ENCODE measurements at regions not wholly inside any gene's neighbourhood (a gene's known extent, or its start where the extent isn't known, plus 50 kb on each side); places are given as distances from the start of the nearest gene placed in this dataset.

DNA sequence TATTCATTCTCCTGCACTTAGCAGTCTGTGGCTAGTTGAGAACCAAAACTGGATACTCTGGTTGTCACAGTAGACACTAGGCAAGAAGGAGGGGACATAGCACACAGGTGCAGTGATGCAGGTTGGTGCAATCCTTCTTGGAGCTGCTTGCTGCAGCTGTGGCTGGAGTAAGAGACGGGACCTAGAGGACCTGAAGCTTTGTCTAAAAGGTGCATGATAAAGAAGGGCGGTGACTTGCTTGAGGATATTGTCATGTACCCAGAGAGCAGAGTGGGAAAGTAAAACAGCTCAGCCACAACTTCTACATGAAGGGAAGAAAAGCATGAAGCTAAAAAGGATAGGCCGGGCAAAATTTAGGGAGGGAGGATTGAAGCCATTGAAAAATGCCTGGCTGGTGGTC is 304.1 kb upstream of the KIRREL3 start:
- no peaks in the 10 kb centered on the region for H3K27me3 ChIP-seq (ENCODE audit: control insufficient read depth, insufficient read depth, low read length)

DNA sequence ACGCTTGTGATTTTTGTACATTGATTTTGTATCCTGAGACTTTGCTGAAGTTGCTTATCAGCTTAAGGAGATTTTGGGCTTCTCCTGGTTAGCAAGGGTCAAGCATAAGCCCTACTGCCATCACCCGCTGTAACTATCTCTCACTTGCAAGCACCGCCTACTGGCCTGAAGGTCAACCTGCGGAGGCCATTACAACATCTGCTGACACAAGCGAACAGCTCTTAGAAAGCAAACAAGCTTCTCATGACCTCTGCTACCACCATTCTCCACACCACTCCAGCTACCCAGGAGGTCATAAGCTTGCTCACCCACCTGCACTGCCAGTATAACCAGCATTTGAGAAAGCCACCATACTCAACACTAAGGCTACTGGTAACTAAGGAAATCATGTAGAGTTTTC is 288.4 kb upstream of the KIRREL3 start:
- no peaks in the 10 kb centered on the region for H3K9me3 ChIP-seq (ENCODE audit: control insufficient read depth, low read length)
- no peaks in the 10 kb centered on the region for H3K36me3 ChIP-seq (ENCODE audit: control insufficient read depth, insufficient read depth, low read length)
- no peak overlapping the region for H3K4me3 ChIP-seq (ENCODE audit: low read length)
- H3K27me3 ChIP-seq (ENCODE audit: control insufficient read depth, insufficient read depth, low read length), result no peaks in the 10 kb centered on the region
- H3K4me1 ChIP-seq (ENCODE audit: control insufficient read depth, insufficient read depth, low read length), result no peaks in the 10 kb centered on the region
- no peak overlapping the region for H3K9ac ChIP-seq (ENCODE audit: low read length)

More for the DNA sequence above, 304.1 kb upstream of the KIRREL3 start:
- Histone ChIP-seq H3K9ac (ENCODE audit: low read length) (no peak overlapping the region), H3K4me3 (ENCODE audit: low read length) (no peak overlapping the region), H3K4me1 (ENCODE audit: control insufficient read depth, insufficient read depth, low read length) (no peaks in the 10 kb centered on the region), H3K36me3 (ENCODE audit: control insufficient read depth, insufficient read depth, low read length) (no peaks in the 10 kb centered on the region), H3K9me3 (ENCODE audit: control insufficient read depth, low read length) (no peaks in the 10 kb centered on the region)

DNA sequence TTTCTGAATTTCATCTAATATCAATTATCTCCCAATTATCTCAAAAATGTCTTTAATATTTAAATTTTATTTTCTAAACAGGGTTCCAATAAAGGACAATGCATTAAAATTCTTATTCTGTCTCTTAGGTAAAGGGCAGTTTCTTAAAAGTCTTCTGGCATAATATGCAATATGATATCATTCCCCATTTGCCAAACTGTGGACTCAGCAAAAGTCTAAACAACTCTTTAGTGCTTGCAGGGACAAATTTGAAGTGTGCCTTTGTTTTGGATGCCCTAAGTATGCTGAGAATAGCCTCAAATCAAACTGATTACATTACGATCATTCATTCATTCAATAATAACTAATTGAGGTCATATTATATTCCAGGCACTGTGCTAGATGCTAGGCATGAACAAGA is 281.0 kb upstream of the KIRREL3 start:
- no peak overlapping the region for H3K9ac ChIP-seq (ENCODE audit: low read length)
- H3K4me1 ChIP-seq (ENCODE audit: control insufficient read depth, insufficient read depth, low read length), result no peaks in the 10 kb centered on the region
- H3K27me3 ChIP-seq (ENCODE audit: control insufficient read depth, insufficient read depth, low read length), result no peaks in the 10 kb centered on the region
- no peak overlapping the region for H3K4me3 ChIP-seq (ENCODE audit: low read length)
- no peaks in the 10 kb centered on the region for H3K36me3 ChIP-seq (ENCODE audit: control insufficient read depth, insufficient read depth, low read length)
- no peaks in the 10 kb centered on the region for H3K9me3 ChIP-seq (ENCODE audit: control insufficient read depth, low read length)

DNA sequence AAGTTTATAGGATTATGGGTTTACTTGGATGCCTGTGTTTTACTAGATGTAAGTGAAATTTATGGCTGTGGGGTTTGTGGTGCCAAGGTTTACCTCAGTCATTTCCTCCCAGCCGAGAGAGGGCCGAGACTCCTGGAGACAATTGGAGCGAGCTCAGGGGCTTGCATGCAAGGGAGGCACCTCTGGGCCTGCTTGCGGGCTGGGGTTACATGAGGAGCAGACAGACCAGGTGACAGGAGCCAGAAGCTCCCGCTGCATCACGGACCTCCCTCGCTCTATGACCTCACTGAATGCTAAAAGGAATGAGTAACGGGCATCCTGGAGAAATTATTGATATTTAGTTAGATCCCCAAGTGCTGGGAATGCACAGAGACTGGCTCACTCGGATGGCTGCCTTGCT is 275.2 kb upstream of the KIRREL3 start:
- no peaks in the 10 kb centered on the region for H3K9me3 ChIP-seq (ENCODE audit: control insufficient read depth, low read length)
- H3K4me3 ChIP-seq (ENCODE audit: low read length), result no peak overlapping the region
- H3K9ac ChIP-seq (ENCODE audit: low read length), result no peak overlapping the region
- no peaks in the 10 kb centered on the region for H3K4me1 ChIP-seq (ENCODE audit: control insufficient read depth, insufficient read depth, low read length)
- H3K36me3 ChIP-seq (ENCODE audit: control insufficient read depth, insufficient read depth, low read length), result no peaks in the 10 kb centered on the region
- no peaks in the 10 kb centered on the region for H3K27me3 ChIP-seq (ENCODE audit: control insufficient read depth, insufficient read depth, low read length)

DNA sequence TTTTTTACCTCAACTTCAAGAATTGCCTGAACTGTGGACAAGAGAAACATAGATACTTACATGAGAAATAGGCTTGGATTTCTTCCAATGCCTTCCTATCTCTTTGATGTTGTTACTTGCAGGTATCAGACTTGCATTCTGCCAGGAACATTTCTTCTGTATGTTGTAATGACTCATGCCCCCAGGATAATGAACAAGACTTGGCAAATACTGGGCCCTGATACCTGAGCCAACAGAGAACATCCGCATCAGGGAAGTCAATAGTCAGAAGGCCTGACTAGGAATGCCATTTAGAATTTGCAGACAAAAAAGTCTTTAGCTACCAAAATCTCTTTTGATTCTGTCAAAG is 273.7 kb upstream of the KIRREL3 start:
- Histone ChIP-seq H3K9me3 (ENCODE audit: control insufficient read depth, low read length) (no peaks in the 10 kb centered on the region), H3K4me3 (ENCODE audit: low read length) (no peak overlapping the region), H3K4me1 (ENCODE audit: control insufficient read depth, insufficient read depth, low read length) (no peaks in the 10 kb centered on the region), H3K36me3 (ENCODE audit: control insufficient read depth, insufficient read depth, low read length) (no peaks in the 10 kb centered on the region), H3K27me3 (ENCODE audit: control insufficient read depth, insufficient read depth, low read length) (no peaks in the 10 kb centered on the region), H3K9ac (ENCODE audit: low read length) (no peak overlapping the region)

DNA sequence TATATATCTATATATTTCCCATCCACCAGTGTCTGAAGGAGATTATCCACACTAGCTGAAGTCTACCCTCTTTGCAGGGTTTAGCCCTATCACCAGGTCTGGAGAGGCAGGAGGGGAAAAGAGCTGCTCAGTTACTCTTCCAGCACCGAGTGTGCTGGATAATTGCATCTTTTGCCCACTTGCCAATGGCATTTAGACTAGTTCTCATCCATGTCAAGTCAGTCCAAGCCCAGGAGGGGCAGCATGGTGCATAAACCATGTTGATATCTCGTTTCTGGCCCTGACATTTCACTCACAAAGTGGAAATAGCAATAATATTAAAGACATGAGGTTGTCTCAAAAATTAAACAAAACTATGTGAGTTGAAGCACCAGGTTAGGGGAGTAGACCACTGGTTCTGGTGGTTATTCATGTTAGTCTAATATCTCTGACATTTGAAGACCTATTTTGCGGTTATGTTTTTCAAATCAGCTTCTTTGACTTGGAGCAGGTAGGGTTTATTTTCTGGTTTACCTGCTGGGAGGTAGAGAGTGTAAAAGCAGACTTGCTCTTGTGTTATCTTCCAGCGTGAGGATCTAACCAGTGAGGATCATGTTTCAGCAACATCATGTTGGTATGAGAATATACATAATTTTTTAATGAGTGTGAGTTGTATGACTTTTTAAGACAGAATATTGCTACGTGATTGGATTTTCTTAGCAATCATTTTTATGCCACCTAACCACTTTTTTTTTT is 273.2 kb upstream of the KIRREL3 start:
- Histone ChIP-seq H3K4me3 (ENCODE audit: low read length) (no peak overlapping the region), H3K36me3 (ENCODE audit: control insufficient read depth, insufficient read depth, low read length) (no peaks in the 10 kb centered on the region), H3K27me3 (ENCODE audit: control insufficient read depth, insufficient read depth, low read length) (no peaks in the 10 kb centered on the region)

DNA sequence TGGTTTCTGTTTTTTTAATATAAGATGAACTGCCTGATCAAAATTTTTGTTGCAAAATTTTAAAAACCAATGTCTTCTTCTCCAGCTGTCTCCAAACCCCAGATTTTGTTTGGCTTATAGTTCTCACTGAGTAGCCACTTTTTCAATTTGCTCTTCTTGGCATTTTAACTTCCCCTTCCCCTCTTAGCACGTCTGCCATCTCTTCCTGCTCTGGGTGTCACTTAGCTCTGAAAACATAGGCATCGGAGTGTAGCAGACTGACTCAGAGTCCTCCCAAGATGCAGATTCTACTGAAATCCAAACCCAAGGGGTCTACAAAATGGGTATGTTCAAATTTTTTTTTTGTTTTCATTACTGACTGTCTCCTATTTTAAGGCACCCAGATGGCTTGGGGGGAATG is 270.3 kb upstream of the KIRREL3 start:
- Histone ChIP-seq H3K4me1 (ENCODE audit: control insufficient read depth, insufficient read depth, low read length) (no peaks in the 10 kb centered on the region), H3K9me3 (ENCODE audit: control insufficient read depth, low read length) (no peaks in the 10 kb centered on the region), H3K36me3 (ENCODE audit: control insufficient read depth, insufficient read depth, low read length) (no peaks in the 10 kb centered on the region), H3K27me3 (ENCODE audit: control insufficient read depth, insufficient read depth, low read length) (no peaks in the 10 kb centered on the region), H3K9ac (ENCODE audit: low read length) (no peak overlapping the region), H3K4me3 (ENCODE audit: low read length) (no peak overlapping the region)

More for the DNA sequence above, 273.2 kb upstream of the KIRREL3 start:
- Histone ChIP-seq H3K9ac (ENCODE audit: low read length) (no peak overlapping the region), H3K4me1 (ENCODE audit: control insufficient read depth, insufficient read depth, low read length) (no peaks in the 10 kb centered on the region), H3K9me3 (ENCODE audit: control insufficient read depth, low read length) (no peaks in the 10 kb centered on the region)

DNA sequence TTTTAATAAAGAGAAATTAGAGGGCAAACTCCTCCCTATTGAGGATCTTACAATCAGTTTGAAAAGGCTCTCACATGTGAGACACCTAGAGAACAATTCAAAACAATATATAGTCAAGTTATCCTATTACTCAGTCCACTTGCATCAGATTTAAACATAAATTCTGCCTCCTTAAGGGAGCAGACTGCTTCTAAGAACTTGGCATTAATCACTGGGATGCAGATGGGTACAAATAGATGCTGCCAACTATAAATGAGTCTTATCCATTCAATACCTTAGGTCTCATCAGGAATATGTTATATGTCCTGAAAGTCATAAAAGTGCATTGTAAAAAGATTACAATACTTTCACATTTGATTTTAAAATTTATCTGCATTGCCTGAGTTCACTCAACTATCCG is 269.3 kb upstream of the KIRREL3 start:
- Histone ChIP-seq H3K4me3 (ENCODE audit: low read length) (no peak overlapping the region), H3K27me3 (ENCODE audit: control insufficient read depth, insufficient read depth, low read length) (no peaks in the 10 kb centered on the region), H3K36me3 (ENCODE audit: control insufficient read depth, insufficient read depth, low read length) (no peaks in the 10 kb centered on the region)

DNA sequence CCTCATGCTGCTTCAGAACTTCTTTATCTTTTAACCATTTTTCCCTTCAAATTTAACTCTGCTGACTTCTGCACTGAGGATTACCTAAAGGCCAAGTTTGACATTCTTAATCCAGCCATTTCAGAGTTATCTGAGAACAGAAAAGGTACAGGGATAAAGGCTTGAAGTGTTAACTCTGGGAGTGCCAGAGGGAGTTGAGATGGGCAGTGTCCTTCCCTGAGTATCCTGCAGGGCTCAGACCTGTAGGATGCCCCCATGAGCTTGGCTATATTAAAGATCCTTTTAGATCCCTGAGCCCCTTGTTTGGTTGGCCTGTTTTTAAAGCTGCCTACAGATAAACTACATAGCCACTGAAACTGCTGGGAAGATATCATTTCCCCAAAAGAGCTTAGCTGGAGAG is 268.4 kb upstream of the KIRREL3 start:
- H3K9ac ChIP-seq (ENCODE audit: low read length), result no peak overlapping the region
- H3K27me3 ChIP-seq (ENCODE audit: control insufficient read depth, insufficient read depth, low read length), result no peaks in the 10 kb centered on the region

More for the DNA sequence above, 269.3 kb upstream of the KIRREL3 start:
- Histone ChIP-seq H3K9me3 (ENCODE audit: control insufficient read depth, low read length) (no peaks in the 10 kb centered on the region), H3K4me1 (ENCODE audit: control insufficient read depth, insufficient read depth, low read length) (no peaks in the 10 kb centered on the region), H3K9ac (ENCODE audit: low read length) (no peak overlapping the region)

DNA sequence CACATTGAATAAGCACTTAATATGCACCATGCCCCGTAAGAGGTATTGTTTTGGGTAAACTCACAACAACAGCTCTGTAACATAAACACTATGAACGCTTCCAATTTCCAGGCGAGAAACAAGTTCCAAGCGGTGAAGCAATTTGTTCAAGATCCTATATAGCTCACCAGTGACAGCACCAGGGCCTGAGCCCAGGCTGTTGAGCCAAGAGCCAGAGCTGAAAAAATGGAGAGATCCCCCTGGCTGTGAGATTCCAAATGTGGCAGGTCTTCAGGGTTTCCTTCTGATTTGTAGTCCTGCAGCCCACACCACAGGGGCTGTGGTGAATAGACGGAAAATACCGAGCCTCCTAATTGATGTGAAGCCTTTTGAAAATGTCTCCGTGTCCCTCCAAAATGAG is 268.0 kb upstream of the KIRREL3 start:
- no peak overlapping the region for H3K4me3 ChIP-seq (ENCODE audit: low read length)
- no peaks in the 10 kb centered on the region for H3K4me1 ChIP-seq (ENCODE audit: control insufficient read depth, insufficient read depth, low read length)
- no peaks in the 10 kb centered on the region for H3K36me3 ChIP-seq (ENCODE audit: control insufficient read depth, insufficient read depth, low read length)
- H3K9ac ChIP-seq (ENCODE audit: low read length), result no peak overlapping the region
- no peaks in the 10 kb centered on the region for H3K27me3 ChIP-seq (ENCODE audit: control insufficient read depth, insufficient read depth, low read length)
- H3K9me3 ChIP-seq (ENCODE audit: control insufficient read depth, low read length), result no peaks in the 10 kb centered on the region

More for the DNA sequence above, 268.4 kb upstream of the KIRREL3 start:
- Histone ChIP-seq H3K9me3 (ENCODE audit: control insufficient read depth, low read length) (no peaks in the 10 kb centered on the region), H3K4me1 (ENCODE audit: control insufficient read depth, insufficient read depth, low read length) (no peaks in the 10 kb centered on the region), H3K36me3 (ENCODE audit: control insufficient read depth, insufficient read depth, low read length) (no peaks in the 10 kb centered on the region), H3K4me3 (ENCODE audit: low read length) (no peak overlapping the region)

DNA sequence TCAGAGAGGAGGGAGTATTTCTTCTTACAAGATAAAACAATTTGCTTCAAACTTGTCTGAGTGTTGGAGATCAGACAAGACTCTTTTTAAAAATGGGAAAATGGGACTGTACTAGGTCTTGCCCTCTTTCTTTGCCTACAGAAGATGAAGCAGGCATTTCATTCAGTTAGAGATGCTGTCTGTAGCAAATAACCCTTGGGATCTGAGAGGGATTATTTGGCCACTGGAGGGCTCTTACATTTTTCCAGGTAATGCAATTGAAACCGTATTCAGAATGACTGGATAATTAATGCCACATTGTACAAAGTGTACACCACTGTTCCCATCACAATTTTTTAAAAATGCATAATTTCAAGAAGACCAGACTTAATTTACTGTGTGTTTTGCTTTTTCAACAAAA is 258.5 kb upstream of the KIRREL3 start:
- Histone ChIP-seq H3K4me3 (ENCODE audit: low read length) (no peak overlapping the region), H3K27me3 (ENCODE audit: control insufficient read depth, insufficient read depth, low read length) (no peaks in the 10 kb centered on the region), H3K9ac (ENCODE audit: low read length) (no peak overlapping the region), H3K4me1 (ENCODE audit: control insufficient read depth, insufficient read depth, low read length) (no peaks in the 10 kb centered on the region), H3K9me3 (ENCODE audit: control insufficient read depth, low read length) (no peaks in the 10 kb centered on the region), H3K36me3 (ENCODE audit: control insufficient read depth, insufficient read depth, low read length) (no peaks in the 10 kb centered on the region)

DNA sequence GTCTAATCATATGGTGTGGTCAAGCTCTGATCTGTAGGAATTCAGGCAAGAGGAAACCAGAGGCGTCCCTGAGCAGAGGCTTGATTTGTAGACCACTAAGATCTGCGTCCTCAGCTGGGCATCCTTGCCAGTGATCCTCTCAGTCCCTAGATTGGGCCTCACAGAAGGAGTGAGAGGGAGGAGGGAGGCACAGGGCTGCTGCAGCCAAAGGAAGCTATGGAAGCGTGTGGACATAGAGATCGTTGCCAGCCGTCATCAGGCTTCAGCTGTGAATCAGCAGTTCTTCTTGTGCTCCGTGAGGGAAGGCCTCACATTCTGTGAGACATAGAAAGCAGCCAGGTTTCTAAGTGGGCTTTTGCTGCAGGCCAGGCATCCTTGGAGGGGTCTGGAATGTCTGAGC is 254.6 kb upstream of the KIRREL3 start:
- Histone ChIP-seq H3K27me3 (ENCODE audit: control insufficient read depth, insufficient read depth, low read length) (no peaks in the 10 kb centered on the region), H3K4me1 (ENCODE audit: control insufficient read depth, insufficient read depth, low read length) (no peaks in the 10 kb centered on the region), H3K9ac (ENCODE audit: low read length) (no peak overlapping the region), H3K9me3 (ENCODE audit: control insufficient read depth, low read length) (no peaks in the 10 kb centered on the region), H3K4me3 (ENCODE audit: low read length) (no peak overlapping the region), H3K36me3 (ENCODE audit: control insufficient read depth, insufficient read depth, low read length) (no peaks in the 10 kb centered on the region)

DNA sequence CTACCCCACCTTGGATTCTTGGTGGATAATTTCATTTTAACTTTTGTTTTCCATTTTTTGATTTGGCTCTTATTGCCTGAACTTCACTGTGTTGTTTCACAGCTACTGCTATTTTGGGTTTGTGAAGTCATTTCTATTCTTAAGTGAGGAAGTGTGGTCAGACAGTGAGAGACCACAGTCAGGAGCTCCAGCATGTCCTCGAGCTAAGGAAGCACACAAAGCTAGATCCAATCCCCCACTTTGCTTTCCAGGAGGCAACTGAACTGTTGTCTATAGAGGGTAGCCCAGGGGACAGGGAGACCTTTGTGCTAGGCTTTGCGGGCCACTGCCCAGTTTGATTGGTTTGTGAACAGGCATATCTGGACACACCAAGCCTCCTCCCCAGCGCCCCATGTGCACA is 251.8 kb upstream of the KIRREL3 start:
- Histone ChIP-seq H3K9ac (ENCODE audit: low read length) (no peak overlapping the region), H3K4me1 (ENCODE audit: control insufficient read depth, insufficient read depth, low read length) (no peaks in the 10 kb centered on the region), H3K36me3 (ENCODE audit: control insufficient read depth, insufficient read depth, low read length) (no peaks in the 10 kb centered on the region), H3K4me3 (ENCODE audit: low read length) (no peak overlapping the region), H3K27me3 (ENCODE audit: control insufficient read depth, insufficient read depth, low read length) (no peaks in the 10 kb centered on the region), H3K9me3 (ENCODE audit: control insufficient read depth, low read length) (no peaks in the 10 kb centered on the region)
